ENCODE measurements at regions not wholly inside any gene's neighbourhood (a gene's known extent, or its start where the extent isn't known, plus 50 kb on each side); places are given as distances from the start of the nearest gene placed in this dataset.

- no peak for TF ChIP-seq SUZ12 (IDR thresholded peaks at IDR 0.05; ENCODE audit: extremely low read depth, insufficient read depth, insufficient read length)
- no peak for TF ChIP-seq YY1 (IDR thresholded peaks at IDR 0.05; ENCODE audit: insufficient read depth, insufficient read length)
Observed at GRCh38 chr9:89779405-89780203, 174.8 kb downstream of the GADD45G start.
